ENCODE measurements at regions not wholly inside any gene's neighbourhood (a gene's known extent, or its start where the extent isn't known, plus 50 kb on each side); places are given as distances from the start of the nearest gene placed in this dataset. TPM values are rescaled to one million over a fixed set of nuclear protein-coding genes. Genes with fewer than 3 reads are reported as not detected.

DNA sequence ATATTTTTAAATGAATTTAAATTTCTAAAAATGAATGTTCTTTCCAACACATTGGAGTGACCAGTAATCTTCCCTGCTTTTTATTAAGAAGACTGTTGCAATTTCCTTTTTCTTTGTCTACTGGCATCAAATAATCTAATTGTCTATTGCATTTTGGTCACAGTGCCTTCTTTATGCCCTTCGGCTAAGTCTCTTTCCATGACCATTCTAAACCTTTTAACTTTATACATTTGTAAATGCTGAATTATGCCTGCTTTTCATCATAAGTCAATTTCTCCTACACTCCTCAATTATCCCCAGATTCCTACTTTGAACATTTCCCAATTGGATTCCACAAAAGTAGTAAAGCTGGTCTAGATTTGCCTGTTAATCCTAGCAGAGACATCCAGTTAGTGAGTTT is 69.1 kb upstream of the HSF2 start:
- DNase-seq (ENCODE audit: low read depth in 4 of 6, low spot score in 6 of 6), result no peak
- no peak overlapping the region for H3K27ac ChIP-seq (ENCODE audit: low read depth, low read length)
- no peaks in the 10 kb centered on the region for H3K36me3 ChIP-seq (ENCODE audit: control insufficient read depth, insufficient read depth, low read length)
- no peak overlapping the region for H3K4me3 ChIP-seq (ENCODE audit: low read depth, low read length)
- H3K4me1 ChIP-seq (ENCODE audit: control insufficient read depth, insufficient read depth, low read length), result no peaks in the 10 kb centered on the region
- 86% methylated on average over 1 of the region's 1 CpG for WGBS (ENCODE audit: insufficient coverage)
- H3K9me3 ChIP-seq (ENCODE audit: control insufficient read depth, insufficient read depth, low read length), result no peaks in the 10 kb centered on the region
- H3K27me3 ChIP-seq (ENCODE audit: control insufficient read depth, insufficient read depth, low read length), result no peaks in the 10 kb centered on the region

GRCh38 chr6:122337645-122338044 is 61.8 kb upstream of the HSF2 start:
- H3K9me3 ChIP-seq (ENCODE audit: control insufficient read depth, insufficient read depth, low read length), result no peaks in the 10 kb centered on the region
- 60% methylated on average over 1 of the region's 3 CpGs for WGBS (ENCODE audit: insufficient coverage)
- no peak overlapping the region for H3K27ac ChIP-seq (ENCODE audit: low read depth, low read length)
- H3K4me1 ChIP-seq (ENCODE audit: control insufficient read depth, insufficient read depth, low read length), result no peaks in the 10 kb centered on the region
- DNase-seq (ENCODE audit: low read depth in 4 of 6, low spot score in 6 of 6), result no peak
- no peak overlapping the region for H3K4me3 ChIP-seq (ENCODE audit: low read depth, low read length)
- H3K27me3 ChIP-seq (ENCODE audit: control insufficient read depth, insufficient read depth, low read length), result no peaks in the 10 kb centered on the region
- no peaks in the 10 kb centered on the region for H3K36me3 ChIP-seq (ENCODE audit: control insufficient read depth, insufficient read depth, low read length)

GRCh38 chr6:122339661-122340060 is 59.8 kb upstream of the HSF2 start:
- WGBS (ENCODE audit: insufficient coverage), result 73% methylated on average over 1 of the region's 2 CpGs
- Histone ChIP-seq H3K27ac (ENCODE audit: low read depth, low read length) (no peak overlapping the region), H3K4me1 (ENCODE audit: control insufficient read depth, insufficient read depth, low read length) (no peaks in the 10 kb centered on the region), H3K9me3 (ENCODE audit: control insufficient read depth, insufficient read depth, low read length) (no peaks in the 10 kb centered on the region), H3K36me3 (ENCODE audit: control insufficient read depth, insufficient read depth, low read length) (no peaks in the 10 kb centered on the region), H3K27me3 (ENCODE audit: control insufficient read depth, insufficient read depth, low read length) (no peaks in the 10 kb centered on the region), H3K4me3 (ENCODE audit: low read depth, low read length) (no peak overlapping the region)
- no peak for DNase-seq (ENCODE audit: low read depth in 4 of 6, low spot score in 6 of 6)

GRCh38 chr6:122347280-122347679 is 52.2 kb upstream of the HSF2 start:
- no peak overlapping the region for H3K27ac ChIP-seq (ENCODE audit: low read depth, low read length)
- DNase-seq (ENCODE audit: low read depth in 4 of 6, low spot score in 6 of 6), result peak in 1 of 6 donors; percentile 24

GRCh38 chr6:122347751-122348150 is 51.7 kb upstream of the HSF2 start:
- WGBS (ENCODE audit: insufficient coverage), result 69% methylated on average over 2 of the region's 4 CpGs
- DNase-seq (ENCODE audit: low read depth in 4 of 6, low spot score in 6 of 6), result no peak

More at GRCh38 chr6:122347280-122347679, 52.2 kb upstream of the HSF2 start:
- WGBS (ENCODE audit: insufficient coverage), result no CpG with 5 or more reads among the region's 2 CpGs
- H3K4me3 ChIP-seq (ENCODE audit: low read depth, low read length), result no peak overlapping the region
- no peaks in the 10 kb centered on the region for H3K4me1 ChIP-seq (ENCODE audit: control insufficient read depth, insufficient read depth, low read length)
- H3K36me3 ChIP-seq (ENCODE audit: control insufficient read depth, insufficient read depth, low read length), result no peaks in the 10 kb centered on the region
- H3K9me3 ChIP-seq (ENCODE audit: control insufficient read depth, insufficient read depth, low read length), result no peaks in the 10 kb centered on the region
- H3K27me3 ChIP-seq (ENCODE audit: control insufficient read depth, insufficient read depth, low read length), result no peaks in the 10 kb centered on the region

More at GRCh38 chr6:122347751-122348150, 51.7 kb upstream of the HSF2 start:
- no peak overlapping the region for H3K27ac ChIP-seq (ENCODE audit: low read depth, low read length)
- H3K9me3 ChIP-seq (ENCODE audit: control insufficient read depth, insufficient read depth, low read length), result no peaks in the 10 kb centered on the region
- no peaks in the 10 kb centered on the region for H3K27me3 ChIP-seq (ENCODE audit: control insufficient read depth, insufficient read depth, low read length)
- H3K4me3 ChIP-seq (ENCODE audit: low read depth, low read length), result no peak overlapping the region
- H3K4me1 ChIP-seq (ENCODE audit: control insufficient read depth, insufficient read depth, low read length), result no peaks in the 10 kb centered on the region
- no peaks in the 10 kb centered on the region for H3K36me3 ChIP-seq (ENCODE audit: control insufficient read depth, insufficient read depth, low read length)

Small RNAs in the stretch of these regions (small RNA-seq; reads per million reads assigned to genes)
- gene AL603865.2 (ENCODE audit: low replicate concordance), result not detected
- 0.51 reads per million, percentile 56 among the genes with 10 or more reads in this experiment for gene RNU1-18P (ENCODE audit: low replicate concordance)
- not detected for gene RNU2-8P (ENCODE audit: low replicate concordance)
- not detected for gene RNU4-76P (ENCODE audit: low replicate concordance)

All from spinal cord (tissue), 10 donors.